ENCODE measurements at regions not wholly inside any gene's neighbourhood (a gene's known extent, or its start where the extent isn't known, plus 50 kb on each side); places are given as distances from the start of the nearest gene placed in this dataset.
"Not testable (repeated sequence)": the region's sequence is repeated elsewhere in the genome, so short reads cannot be mapped to it uniquely, and the experiment has no call there.

GRCh38 chr9:67102506-67103276, 110.3 kb upstream of the SPATA31A3 start:
- H3K79me1 ChIP-seq (ENCODE audit: low read depth, low read length); H2BK5ac ChIP-seq (ENCODE audit: low read length); H3K18ac ChIP-seq (ENCODE audit: low read length); H2AFZ ChIP-seq (ENCODE audit: low read length); H2BK15ac ChIP-seq (ENCODE audit: low read length); H3K4ac ChIP-seq (ENCODE audit: low read length); H2BK12ac ChIP-seq (ENCODE audit: low read length); H4K8ac ChIP-seq (ENCODE audit: low read depth, low read length); DNase-seq (ENCODE audit: low spot score); H3K36me3 ChIP-seq (replicated peaks in 1 of 2; ENCODE audit: control insufficient read depth in 2 of 2, insufficient read depth in 2 of 2, low read length in 2 of 2); H3K4me3 ChIP-seq (ENCODE audit: low read length in 2 of 2); H3K9ac ChIP-seq (ENCODE audit: low read depth, low read length, poor library complexity); H3K9me3 ChIP-seq (replicated peaks in 1 of 2; ENCODE audit: control insufficient read depth in 2 of 2, insufficient read depth in 1 of 2, low read depth in 1 of 2, low read length in 2 of 2); H4K91ac ChIP-seq (ENCODE audit: low read depth, low read length, poor library complexity); H3K27ac ChIP-seq (replicated peaks; ENCODE audit: low read length); H2AK5ac ChIP-seq (ENCODE audit: low read depth, low read length); H3K23ac ChIP-seq (ENCODE audit: low read depth, low read length, poor library complexity); H3K4me1 ChIP-seq (ENCODE audit: control insufficient read depth in 2 of 2, insufficient read depth in 1 of 2, low read depth in 1 of 2, low read length in 2 of 2); H2BK120ac ChIP-seq (ENCODE audit: low read depth, low read length); H3K4me2 ChIP-seq (ENCODE audit: insufficient read depth, low read length, poor library complexity, severe bottlenecking); H3K14ac ChIP-seq (ENCODE audit: low read length); H3K27me3 ChIP-seq (ENCODE audit: control insufficient read depth in 3 of 3, insufficient read depth in 3 of 3, low read depth in 1 of 3, low read length in 3 of 3): not testable (repeated sequence)
- no CpG with 5 or more reads among the region's 5 CpGs for WGBS, 2 donors (ENCODE audit: extremely low coverage in 2 of 2, insufficient read length in 2 of 2, insufficient replicate concordance in 1 of 2)

DNA sequence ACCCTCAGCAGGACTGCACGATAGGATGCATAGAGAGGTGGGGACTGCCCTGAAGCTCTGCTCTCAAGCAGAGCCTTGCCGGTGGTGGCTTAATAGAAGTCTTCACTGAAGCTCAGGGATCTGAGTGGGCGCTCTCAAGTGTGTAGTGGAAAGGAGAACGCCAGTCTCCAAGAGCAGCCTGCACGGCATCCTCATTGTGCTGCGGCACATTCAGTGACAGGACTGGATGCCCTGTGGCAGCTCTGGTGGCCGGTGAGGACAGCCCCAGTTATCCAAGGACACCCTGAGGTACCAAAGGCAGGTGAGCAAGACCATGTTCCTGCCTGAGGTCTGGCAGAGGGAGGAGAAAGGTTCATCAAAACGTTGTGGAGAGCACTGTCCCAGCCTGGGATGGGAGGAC, 98.8 kb upstream of the SPATA31A3 start:
- not testable (repeated sequence) for H3K79me1 ChIP-seq (ENCODE audit: low read depth, low read length); H2BK120ac ChIP-seq (ENCODE audit: low read depth, low read length); H4K91ac ChIP-seq (ENCODE audit: low read depth, low read length, poor library complexity); H3K27ac ChIP-seq (replicated peaks; ENCODE audit: low read length); H4K8ac ChIP-seq (ENCODE audit: low read depth, low read length); H3K36me3 ChIP-seq (replicated peaks in 1 of 2; ENCODE audit: control insufficient read depth in 2 of 2, insufficient read depth in 2 of 2, low read length in 2 of 2); H3K4me3 ChIP-seq (ENCODE audit: low read length in 2 of 2); H3K14ac ChIP-seq (ENCODE audit: low read length); DNase-seq (ENCODE audit: low spot score); H2BK5ac ChIP-seq (ENCODE audit: low read length); H2BK15ac ChIP-seq (ENCODE audit: low read length); H2BK12ac ChIP-seq (ENCODE audit: low read length); H2AFZ ChIP-seq (ENCODE audit: low read length); H3K18ac ChIP-seq (ENCODE audit: low read length); H3K4me1 ChIP-seq (ENCODE audit: control insufficient read depth in 2 of 2, insufficient read depth in 1 of 2, low read depth in 1 of 2, low read length in 2 of 2); H3K4ac ChIP-seq (ENCODE audit: low read length); H3K23ac ChIP-seq (ENCODE audit: low read depth, low read length, poor library complexity); H3K27me3 ChIP-seq (ENCODE audit: control insufficient read depth in 3 of 3, insufficient read depth in 3 of 3, low read depth in 1 of 3, low read length in 3 of 3); H3K9me3 ChIP-seq (replicated peaks in 1 of 2; ENCODE audit: control insufficient read depth in 2 of 2, insufficient read depth in 1 of 2, low read depth in 1 of 2, low read length in 2 of 2); H3K9ac ChIP-seq (ENCODE audit: low read depth, low read length, poor library complexity); H3K4me2 ChIP-seq (ENCODE audit: insufficient read depth, low read length, poor library complexity, severe bottlenecking); H2AK5ac ChIP-seq (ENCODE audit: low read depth, low read length)
- WGBS, 2 donors (ENCODE audit: extremely low coverage in 2 of 2, insufficient read length in 2 of 2, insufficient replicate concordance in 1 of 2), result no CpG with 5 or more reads among the region's 8 CpGs

DNA sequence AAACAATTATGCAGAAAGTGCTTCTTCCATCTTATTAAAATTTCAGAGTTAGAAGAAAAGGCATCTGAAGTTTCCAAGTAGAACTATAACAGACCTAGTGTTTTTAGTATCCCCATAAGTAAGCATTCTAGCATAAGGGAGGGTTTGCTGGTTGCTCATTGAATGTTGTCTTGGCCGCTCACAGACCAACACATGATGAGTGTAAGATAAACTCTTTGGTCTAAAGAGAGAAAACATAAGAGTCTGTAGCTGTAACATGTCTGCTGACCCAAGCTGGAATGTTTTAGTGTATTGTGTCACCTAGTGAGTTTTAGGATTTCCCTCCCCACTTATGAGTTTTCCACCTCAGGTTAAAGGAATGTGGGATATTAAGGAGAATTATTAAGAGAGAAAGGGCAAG, 94.5 kb upstream of the SPATA31A3 start:
- H3K9ac ChIP-seq (ENCODE audit: low read depth, low read length, poor library complexity); H3K4me3 ChIP-seq (ENCODE audit: low read length in 2 of 2); H3K27me3 ChIP-seq (ENCODE audit: control insufficient read depth in 3 of 3, insufficient read depth in 3 of 3, low read depth in 1 of 3, low read length in 3 of 3); H3K18ac ChIP-seq (ENCODE audit: low read length); H3K4me1 ChIP-seq (ENCODE audit: control insufficient read depth in 2 of 2, insufficient read depth in 1 of 2, low read depth in 1 of 2, low read length in 2 of 2); H3K79me1 ChIP-seq (ENCODE audit: low read depth, low read length); H4K8ac ChIP-seq (ENCODE audit: low read depth, low read length); H3K4me2 ChIP-seq (ENCODE audit: insufficient read depth, low read length, poor library complexity, severe bottlenecking); H2BK120ac ChIP-seq (ENCODE audit: low read depth, low read length); H3K27ac ChIP-seq (replicated peaks; ENCODE audit: low read length); H3K4ac ChIP-seq (ENCODE audit: low read length); H3K9me3 ChIP-seq (replicated peaks in 1 of 2; ENCODE audit: control insufficient read depth in 2 of 2, insufficient read depth in 1 of 2, low read depth in 1 of 2, low read length in 2 of 2); H2BK15ac ChIP-seq (ENCODE audit: low read length); H2AK5ac ChIP-seq (ENCODE audit: low read depth, low read length); H3K23ac ChIP-seq (ENCODE audit: low read depth, low read length, poor library complexity); H4K91ac ChIP-seq (ENCODE audit: low read depth, low read length, poor library complexity); H3K14ac ChIP-seq (ENCODE audit: low read length); H2AFZ ChIP-seq (ENCODE audit: low read length); H2BK12ac ChIP-seq (ENCODE audit: low read length); H2BK5ac ChIP-seq (ENCODE audit: low read length); DNase-seq (ENCODE audit: low spot score); H3K36me3 ChIP-seq (replicated peaks in 1 of 2; ENCODE audit: control insufficient read depth in 2 of 2, insufficient read depth in 2 of 2, low read length in 2 of 2): not testable (repeated sequence)
- WGBS, 2 donors (ENCODE audit: extremely low coverage in 2 of 2, insufficient read length in 2 of 2, insufficient replicate concordance in 1 of 2), result no CpG with 5 or more reads among the region's 1 CpG

DNA sequence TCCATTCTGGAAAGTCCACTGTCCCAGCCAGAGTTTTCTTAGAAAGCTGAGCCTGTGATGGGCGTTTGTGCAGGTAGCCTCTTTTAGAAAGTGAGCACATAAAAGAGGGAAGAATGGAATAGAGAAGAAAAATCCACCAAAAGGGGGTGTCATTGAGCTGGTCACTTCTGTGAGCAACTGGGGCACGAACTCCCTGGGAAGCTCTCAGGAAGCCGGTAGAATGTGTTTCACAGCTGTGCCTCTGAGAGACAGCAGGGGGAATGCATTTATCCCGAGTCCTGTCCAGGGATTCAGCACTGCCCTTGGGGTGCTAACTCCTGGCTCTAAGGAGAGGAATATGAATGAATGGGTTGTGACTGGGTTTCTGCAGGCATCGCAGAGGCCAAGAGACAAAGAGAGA, 73.8 kb upstream of the SPATA31A3 start:
- H3K27ac ChIP-seq (replicated peaks; ENCODE audit: low read length); DNase-seq (ENCODE audit: low spot score); H2BK12ac ChIP-seq (ENCODE audit: low read length); H3K27me3 ChIP-seq (ENCODE audit: control insufficient read depth in 3 of 3, insufficient read depth in 3 of 3, low read depth in 1 of 3, low read length in 3 of 3); H3K23ac ChIP-seq (ENCODE audit: low read depth, low read length, poor library complexity); H2AFZ ChIP-seq (ENCODE audit: low read length); H3K4me1 ChIP-seq (ENCODE audit: control insufficient read depth in 2 of 2, insufficient read depth in 1 of 2, low read depth in 1 of 2, low read length in 2 of 2); H2BK15ac ChIP-seq (ENCODE audit: low read length); H3K4me2 ChIP-seq (ENCODE audit: insufficient read depth, low read length, poor library complexity, severe bottlenecking); H3K14ac ChIP-seq (ENCODE audit: low read length); H2BK120ac ChIP-seq (ENCODE audit: low read depth, low read length); H3K9ac ChIP-seq (ENCODE audit: low read depth, low read length, poor library complexity); H3K36me3 ChIP-seq (replicated peaks in 1 of 2; ENCODE audit: control insufficient read depth in 2 of 2, insufficient read depth in 2 of 2, low read length in 2 of 2); H3K18ac ChIP-seq (ENCODE audit: low read length); H2AK5ac ChIP-seq (ENCODE audit: low read depth, low read length); H4K91ac ChIP-seq (ENCODE audit: low read depth, low read length, poor library complexity); H4K8ac ChIP-seq (ENCODE audit: low read depth, low read length); H3K79me1 ChIP-seq (ENCODE audit: low read depth, low read length); H2BK5ac ChIP-seq (ENCODE audit: low read length); H3K4me3 ChIP-seq (ENCODE audit: low read length in 2 of 2); H3K4ac ChIP-seq (ENCODE audit: low read length); H3K9me3 ChIP-seq (replicated peaks in 1 of 2; ENCODE audit: control insufficient read depth in 2 of 2, insufficient read depth in 1 of 2, low read depth in 1 of 2, low read length in 2 of 2): not testable (repeated sequence)
- WGBS, 2 donors (ENCODE audit: extremely low coverage in 2 of 2, insufficient read length in 2 of 2, insufficient replicate concordance in 1 of 2), result no CpG with 5 or more reads among the region's 5 CpGs

All from neuronal stem cell (in vitro differentiated cells).